ENCODE measurements at regions not wholly inside any gene's neighbourhood (a gene's known extent, or its start where the extent isn't known, plus 50 kb on each side); places are given as distances from the start of the nearest gene placed in this dataset.
"Not testable (repeated sequence)": the region's sequence is repeated elsewhere in the genome, so short reads cannot be mapped to it uniquely, and the experiment has no call there.

DNA sequence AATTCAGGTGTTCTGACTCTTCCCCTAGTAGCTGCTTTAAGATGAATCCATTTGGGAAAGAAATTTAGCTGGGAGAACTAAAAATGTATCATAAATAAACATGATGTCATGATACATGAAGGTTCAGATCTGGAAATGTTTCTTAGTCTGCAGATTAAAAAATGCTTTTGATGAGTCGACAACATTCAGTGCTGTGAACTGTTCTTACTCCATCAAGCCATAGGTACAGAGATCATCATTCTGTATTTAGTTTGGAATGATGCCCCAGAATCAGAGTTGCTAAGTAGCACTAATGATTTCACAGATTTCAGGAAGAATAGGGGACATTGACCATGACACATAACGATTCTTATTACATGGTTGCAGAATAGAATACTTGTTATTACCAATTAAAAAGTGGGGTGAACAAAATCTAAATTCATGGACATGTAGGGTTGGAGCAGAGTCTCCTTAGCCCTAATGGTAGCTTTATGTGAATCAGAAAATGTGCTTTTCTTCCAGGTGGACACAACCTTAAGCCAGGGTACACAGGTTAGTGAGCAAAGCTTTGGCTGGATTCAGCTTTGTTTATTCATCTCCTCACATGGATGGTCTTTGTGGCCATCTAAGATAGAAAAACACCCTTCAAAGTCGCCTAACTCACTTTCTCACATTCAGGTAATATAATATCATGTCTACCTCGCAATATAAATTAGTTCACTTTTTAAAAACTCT, 205.4 kb upstream of the SEL1L start:
- DNase-seq (ENCODE audit: low read depth) = no peak

DNA sequence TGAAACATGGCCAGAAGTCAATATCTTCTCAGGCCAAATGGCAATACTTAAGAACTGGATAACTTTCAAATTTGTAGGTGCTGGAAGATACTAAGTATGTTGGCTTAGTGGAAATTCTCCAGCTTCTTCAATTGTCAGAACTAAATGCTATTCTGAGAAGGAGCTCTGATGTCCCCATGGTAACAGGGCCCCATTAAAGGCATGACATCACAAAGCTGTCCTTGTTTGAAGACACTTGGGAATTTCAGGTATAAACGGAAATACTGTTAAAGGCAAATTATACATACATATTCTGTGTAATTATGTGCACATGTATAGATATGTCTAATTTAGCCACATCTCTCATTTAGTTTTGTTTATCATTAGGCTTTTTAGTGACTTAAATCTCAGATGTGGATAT, 210.0 kb upstream of the SEL1L start:
- no peak for DNase-seq (ENCODE audit: low read depth)

DNA sequence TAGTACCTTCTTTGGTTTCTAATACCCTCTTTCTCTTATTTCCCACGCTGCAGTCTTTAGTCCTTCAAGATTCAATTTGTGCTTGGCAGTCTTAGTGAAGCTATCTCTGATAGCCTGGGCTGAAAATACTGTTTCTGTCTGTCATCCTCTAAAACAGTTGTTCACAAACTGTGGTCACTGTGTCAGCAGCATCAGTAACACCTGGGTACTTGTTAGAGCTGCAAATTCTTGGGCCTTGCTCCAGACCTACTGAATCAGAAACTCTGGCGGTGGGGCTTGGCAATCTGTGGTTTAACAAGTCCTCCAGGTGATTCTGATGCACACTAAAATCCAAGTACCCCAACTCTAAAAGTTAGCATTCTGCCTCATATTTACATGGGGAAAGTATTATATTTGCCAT, 217.5 kb upstream of the SEL1L start:
- DNase-seq (ENCODE audit: low read depth) = no peak

DNA sequence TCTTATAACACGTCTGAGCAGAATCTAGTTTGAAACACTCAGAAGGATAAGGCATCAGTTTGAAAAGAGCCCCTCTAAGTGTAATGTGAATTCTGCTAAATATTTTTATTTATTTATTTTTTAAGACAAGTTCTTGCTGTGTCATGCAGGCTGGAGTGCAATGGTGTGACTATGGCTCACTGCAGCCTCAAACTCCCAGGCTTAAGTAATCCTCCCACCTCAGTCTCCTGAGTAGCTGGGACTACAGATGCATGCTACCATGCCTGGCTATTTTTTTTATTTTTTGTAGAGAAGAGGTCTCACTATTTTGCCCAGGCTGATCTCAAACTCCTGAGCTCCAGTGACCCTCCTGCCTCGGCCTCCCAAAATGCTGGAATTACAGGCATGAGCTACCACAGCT, 225.9 kb upstream of the SEL1L start:
- DNase-seq (ENCODE audit: low read depth) = no peak

DNA sequence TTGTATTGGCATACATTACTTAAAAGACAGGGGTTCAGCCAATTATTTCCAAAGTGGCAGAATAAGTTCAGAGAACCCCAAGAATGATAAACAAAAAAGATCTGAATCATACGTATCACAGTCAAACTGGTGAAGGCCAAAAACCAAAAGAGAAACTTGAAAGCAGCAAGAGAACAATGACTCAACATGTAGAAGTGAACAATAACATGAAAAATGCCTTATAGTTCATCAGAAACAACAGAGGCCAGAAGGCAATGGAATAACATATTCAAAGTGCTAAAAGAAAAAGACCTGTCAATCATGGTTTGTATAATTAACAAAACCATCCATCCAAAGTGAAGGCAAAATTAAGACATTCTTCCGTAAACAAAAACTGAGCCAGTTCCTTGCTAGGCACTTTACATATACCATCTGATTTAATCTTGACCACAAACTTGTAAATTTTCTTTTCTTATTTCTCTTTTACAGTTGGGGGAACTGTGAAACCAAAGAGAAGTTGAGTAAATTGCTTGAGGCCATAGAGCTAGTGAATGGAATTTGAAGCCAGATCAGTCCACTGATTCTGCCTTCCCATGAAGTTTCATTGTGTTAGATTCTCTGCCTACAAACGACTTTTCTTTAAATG, 232.1 kb upstream of the SEL1L start:
- no peak for DNase-seq (ENCODE audit: low read depth)

DNA sequence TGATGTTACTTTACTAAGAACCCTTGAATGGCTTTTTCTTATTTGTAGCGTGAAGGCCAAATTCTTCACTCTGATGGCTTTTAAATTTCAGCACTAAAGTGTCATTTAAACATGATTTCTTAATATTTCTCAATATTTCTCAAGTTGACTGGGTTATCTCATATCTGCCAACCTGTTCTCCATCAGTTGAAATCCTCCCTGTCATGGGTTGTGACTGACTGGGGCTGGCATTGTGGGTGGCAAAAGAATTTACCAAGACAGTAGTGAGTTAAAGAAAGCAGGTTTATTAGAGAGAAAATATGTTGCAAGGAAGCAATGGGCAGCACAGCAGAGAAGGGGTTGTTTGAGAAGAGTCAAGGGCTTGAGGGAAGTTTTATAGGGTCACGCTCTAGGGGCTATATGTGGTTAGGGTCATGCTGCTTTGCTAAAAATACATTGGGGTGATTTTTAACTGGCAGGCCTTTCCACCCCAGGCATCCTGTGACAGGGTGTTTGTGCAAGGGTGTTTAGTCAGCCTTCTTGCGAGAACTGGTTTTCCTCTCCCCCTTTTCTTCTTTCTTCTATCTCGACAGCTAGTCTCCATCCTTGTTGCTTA, 232.8 kb upstream of the SEL1L start:
- no peak for DNase-seq (ENCODE audit: low read depth)

DNA sequence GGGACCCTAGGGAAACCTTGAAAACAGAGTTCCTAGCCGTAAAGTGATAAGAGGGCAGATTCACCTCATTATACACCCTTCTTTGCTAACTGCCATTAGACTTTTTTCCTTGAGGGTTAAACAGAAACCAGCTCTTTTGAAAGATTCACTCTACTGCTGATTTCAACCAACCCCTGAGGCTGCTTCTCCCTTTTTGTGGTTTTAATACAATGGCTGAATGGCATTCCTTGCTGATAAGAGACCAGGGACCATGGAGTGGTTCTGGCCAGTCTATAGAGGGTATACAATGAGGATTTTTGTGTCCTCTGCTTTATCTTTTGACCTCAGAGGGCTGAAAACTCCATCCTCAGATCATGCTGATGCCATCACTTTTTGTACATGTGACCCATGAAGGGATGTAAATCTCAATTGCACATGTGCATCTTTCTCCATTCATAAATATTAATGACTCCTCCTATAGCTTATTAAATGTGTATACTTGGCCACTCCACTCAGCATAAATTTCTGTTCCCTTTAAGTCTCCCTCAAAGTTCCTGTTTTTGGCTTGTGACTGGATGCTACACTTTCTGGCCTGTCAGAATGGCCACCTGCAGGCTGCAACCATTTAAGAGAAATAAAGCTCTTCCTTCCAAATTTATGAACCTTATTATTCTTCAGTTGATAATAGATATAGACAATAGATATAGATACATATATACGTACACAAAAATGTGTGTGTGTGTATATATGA, 233.8 kb upstream of the SEL1L start:
- no peak for DNase-seq (ENCODE audit: low read depth)

DNA sequence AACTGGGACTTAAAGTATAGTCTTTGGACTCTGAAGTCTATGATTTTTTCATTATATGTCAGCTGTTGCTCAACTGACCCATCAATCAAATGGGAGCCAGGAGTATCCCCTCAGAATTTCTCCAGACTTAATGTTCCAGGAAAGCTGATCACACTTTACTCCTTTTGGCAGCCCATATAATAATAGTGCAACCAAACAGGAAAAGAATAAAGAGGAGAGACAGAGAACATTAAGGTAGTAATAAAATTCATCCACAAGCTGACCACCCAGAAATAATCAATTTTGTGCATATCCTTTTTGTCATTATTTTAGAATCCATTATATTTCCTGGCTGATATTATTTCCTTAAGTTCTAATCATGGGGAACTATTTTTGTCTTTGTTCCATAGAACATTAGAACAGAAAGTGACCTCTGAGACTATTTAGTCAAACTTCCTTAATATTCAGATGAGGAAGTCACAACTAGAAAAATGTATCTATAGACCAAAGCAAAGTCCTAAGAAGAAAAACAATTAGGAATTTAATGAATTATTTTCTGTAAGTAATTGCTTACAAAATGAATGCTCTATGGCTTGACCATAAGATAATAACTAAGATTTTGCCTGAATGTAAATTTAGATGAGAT, 238.1 kb upstream of the SEL1L start:
- no peak for DNase-seq (ENCODE audit: low read depth)

DNA sequence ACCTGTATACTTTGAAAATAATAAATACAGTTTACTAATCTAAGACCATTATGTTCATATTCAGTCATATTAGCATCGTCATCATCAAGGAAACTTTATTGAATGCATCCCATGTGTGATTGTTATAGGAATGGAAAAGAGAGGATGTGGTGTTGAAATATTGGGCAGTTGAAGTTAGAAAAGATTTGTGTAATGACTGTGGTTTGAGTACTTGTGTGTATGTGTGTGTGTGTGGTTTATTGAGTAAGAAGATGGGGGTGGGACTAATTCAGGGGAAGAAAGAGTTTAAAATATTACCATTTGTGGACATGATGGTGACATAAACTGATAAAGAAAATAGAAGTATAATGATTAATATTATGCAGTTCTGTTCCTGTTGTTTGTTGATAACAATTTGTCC, 238.7 kb upstream of the SEL1L start:
- DNase-seq (ENCODE audit: low read depth) = no peak

DNA sequence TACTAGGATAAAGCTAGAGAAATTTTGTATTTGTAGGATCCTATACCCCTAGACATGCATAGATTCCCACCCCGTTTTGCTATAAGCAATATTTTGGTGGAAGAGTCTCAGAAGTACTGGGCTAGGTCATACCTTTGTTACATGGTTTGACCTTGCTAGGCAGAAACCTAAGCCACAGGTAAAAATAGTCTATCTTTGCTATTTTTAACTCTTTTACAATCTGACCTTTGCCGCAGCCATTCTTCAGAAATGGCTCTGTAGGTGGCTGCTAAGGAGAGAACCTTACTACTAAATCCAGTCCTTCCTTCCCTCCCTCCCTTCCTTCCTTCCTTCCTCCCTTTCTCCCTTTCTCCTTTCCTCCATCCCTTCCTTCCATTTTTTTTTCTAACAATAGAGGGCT, 242.9 kb upstream of the SEL1L start:
- DNase-seq (ENCODE audit: low read depth) = no peak

DNA sequence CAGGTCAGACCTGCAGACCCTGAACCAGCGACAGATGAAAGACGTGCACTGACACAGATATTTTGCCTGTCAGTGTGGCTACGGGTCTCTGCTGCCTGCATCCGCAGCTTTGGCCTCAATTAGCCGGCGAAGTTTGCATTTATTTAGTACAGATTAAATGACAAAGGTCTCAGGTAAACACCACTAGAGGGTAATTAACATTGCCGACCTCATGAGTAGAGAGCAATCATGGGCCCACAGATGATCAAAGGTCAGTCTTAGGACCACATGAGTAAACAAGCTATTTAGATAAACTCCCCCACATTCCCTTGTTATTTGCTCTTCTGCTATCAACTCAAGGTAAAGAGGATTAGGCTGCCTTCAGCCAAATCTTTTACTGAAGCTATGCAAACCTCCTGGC, 248.1 kb upstream of the SEL1L start:
- not testable (repeated sequence) for DNase-seq (ENCODE audit: low read depth)

DNA sequence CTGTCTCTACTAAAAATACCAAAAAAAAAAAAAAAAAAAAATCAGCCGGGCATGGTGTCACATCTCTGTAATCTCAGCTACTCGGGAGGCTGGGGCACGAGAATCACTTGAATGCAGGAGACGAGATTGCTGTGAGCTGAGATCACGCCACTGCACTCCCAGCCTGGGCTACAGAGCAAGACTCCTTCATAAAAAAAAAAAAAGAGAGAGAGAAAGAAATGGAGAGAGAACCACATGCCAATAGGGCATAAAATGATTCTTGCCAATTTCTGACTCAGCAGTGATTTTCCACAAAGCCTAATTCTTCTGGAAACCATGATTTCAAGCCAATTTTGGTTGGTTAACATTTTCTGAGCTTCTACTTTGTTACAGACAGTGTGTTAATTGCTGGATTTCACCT, 250.4 kb upstream of the SEL1L start:
- no peak for DNase-seq (ENCODE audit: low read depth)

DNA sequence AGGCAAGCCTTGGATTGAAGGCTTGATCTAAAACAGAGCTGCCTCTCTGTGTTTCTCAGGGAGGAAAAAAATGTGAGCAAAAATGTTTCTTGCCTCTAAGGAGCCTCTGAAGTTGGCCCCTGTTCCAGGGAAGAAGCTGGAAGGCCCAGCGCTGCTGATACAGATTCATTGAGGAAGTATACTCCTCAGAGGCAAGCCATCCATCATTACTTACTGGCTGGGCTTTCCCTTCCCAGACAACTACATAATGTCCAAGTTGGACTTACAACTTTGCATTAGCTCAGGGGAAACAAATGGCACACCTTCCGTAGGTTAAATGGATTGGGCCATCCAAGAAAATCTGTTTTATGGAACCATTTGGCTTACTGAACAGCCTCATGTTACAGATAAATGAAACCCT, 263.7 kb upstream of the SEL1L start:
- DNase-seq (ENCODE audit: low read depth) = no peak

DNA sequence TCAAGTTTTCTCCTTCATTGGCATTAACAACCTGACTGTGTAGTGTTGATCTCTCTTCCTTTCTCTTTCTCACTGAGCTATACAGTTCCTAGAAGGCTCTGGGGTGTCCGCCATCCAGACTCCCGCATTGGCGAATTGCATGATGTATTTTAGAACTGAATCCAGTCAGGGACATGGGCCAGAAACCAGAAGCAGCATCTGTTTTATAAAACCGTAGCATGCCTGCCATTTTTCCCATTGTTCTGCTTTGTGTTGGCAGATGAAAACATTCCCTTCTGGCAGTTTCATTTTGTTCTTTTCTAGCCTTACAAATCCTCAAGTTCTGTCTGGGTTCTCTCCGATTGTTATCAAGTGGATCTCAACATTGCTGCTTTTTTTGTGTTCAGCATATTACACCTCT, 268.3 kb upstream of the SEL1L start:
- DNase-seq (ENCODE audit: low read depth) = no peak

DNA sequence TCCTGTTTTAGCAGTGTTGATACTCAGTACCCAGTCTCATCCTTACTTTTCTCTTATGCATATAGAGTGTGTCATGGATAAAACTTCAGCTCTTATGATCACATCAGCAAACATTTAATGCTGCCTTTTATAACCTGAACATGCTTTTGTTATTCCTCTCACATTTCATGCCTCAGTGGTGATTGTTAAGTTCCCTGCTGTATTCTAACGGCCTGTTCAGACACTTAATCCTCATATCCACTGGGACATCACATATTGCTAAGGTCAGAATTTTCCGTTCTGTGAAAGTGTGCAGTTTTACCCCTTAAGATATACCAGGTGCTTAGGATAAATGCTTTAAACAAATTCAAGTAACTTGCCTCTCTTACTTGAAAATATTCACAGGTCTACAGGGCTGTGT, 268.7 kb upstream of the SEL1L start:
- DNase-seq (ENCODE audit: low read depth) = no peak

DNA sequence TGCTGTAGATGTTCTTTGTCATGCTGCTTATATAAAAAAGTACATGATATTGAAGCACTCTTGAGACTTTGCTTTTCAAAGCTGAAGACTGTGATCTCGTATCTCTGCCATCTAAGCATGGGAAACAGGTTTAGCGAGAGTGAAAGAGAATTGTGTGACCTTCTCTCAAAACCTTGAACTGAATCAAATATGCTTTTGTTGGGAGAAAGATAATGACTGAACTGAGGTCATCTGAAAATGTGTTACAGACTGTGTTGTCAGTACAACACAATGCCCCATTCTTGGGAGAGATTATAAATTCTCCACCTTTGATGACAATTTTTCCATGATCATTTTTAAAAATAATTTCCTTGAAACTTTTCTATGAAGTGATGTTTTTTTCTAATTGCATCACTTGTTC, 272.1 kb upstream of the SEL1L start:
- no peak for DNase-seq (ENCODE audit: low read depth)

DNA sequence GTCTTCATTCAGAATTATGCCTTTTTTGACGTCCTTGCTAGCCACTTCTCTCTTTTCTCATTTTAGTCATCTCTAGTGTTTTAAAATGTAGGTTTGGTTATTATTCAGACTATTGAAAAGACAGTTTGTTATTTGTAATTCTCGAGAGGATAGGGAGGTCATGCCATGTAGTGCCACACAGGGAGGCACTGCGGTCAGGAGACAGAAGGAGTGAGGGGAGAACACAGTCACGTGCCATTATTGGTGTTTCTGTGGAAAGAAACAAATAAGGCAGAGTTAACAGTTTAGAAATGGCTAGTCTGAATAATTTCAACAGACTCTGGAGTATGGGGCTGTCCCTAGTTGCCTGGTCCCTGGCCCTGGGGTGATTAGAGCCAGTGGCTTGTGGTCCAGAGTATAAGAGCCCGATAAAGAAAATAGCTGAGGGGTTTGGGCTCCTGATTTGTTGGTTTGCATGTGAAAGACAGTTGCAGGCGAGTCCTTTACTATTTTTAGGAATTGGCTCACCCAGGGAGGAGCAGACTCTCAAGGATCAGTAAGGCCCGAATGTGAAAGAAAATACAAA, 278.1 kb upstream of the SEL1L start:
- no peak for DNase-seq (ENCODE audit: low read depth)

DNA sequence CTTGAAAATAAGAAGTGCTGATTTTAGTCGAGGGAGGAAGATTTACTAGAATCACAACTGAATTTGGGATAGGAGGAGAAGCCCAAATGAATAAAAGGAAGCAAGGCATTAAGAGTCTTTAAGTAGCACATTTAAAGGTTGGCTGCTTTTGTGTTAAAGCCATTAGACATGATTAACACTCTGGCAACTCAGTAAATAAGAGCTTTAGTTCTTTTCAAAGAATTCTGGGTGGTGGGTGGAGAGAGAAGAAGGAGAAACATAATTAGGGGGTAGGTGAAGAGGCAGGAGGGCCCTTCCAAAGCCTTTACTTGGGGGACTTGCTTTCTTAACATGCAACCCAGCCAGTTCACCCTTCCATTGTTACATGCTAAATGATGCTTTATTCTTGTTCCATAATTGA, 284.6 kb upstream of the SEL1L start:
- DNase-seq (ENCODE audit: low read depth) = no peak

DNA sequence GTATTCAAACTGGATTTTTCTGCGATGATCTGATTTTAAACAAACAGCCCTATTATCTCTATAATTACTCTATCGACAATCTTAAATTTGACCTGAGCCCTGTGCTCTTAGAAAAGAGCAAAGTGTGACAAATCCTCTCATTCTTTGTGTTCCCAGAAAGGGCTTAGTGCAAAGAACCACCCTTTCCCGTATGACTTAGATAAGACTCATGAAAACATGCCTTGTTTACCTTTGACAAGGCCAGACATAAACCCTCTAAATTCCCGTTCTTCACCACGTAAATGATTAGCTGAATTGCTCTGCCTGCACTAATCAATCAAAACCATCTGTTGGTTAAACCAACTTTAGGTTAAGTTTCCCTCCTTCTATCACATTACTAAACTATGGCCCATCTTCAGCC, 285.7 kb upstream of the SEL1L start:
- DNase-seq (ENCODE audit: low read depth) = no peak

DNA sequence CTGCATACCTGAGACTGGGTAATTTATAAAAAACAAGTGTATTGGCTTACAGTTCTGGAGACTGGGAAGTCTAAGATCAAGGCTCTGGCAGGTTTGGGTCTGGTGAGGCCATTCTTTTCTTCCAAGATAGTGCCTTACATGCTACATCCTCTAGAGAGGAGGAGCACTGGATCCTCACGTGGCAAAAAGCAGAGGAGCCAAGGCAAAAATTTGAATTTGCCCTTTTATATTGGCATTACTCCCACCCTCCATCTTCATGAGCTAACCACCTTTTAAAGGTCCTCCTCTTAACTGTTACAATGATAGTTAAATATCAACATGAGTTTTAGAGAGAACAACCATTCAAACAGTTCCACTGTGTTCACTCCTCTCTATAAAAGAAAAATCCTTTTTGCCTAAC, 286.3 kb upstream of the SEL1L start:
- no peak for DNase-seq (ENCODE audit: low read depth)

DNA sequence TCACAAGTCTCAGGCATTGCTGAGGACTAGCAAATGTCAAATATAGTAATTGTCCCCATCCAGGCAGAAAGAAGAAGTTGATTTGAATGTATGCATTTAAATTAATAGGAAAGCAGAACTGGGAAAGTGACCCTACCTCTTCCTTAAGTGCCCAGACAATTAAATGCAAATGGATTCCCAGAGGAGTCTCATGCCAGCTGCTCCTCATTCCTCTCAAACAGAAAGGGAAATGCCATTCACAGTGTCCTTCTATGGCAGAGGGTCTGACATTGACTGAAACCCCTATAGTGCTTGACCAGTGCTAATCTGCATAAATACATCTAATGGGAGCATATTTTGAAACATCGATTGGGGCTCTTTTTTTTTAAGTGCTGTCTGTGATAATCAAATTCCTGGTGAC, 292.4 kb upstream of the SEL1L start:
- no peak for DNase-seq (ENCODE audit: low read depth)

DNA sequence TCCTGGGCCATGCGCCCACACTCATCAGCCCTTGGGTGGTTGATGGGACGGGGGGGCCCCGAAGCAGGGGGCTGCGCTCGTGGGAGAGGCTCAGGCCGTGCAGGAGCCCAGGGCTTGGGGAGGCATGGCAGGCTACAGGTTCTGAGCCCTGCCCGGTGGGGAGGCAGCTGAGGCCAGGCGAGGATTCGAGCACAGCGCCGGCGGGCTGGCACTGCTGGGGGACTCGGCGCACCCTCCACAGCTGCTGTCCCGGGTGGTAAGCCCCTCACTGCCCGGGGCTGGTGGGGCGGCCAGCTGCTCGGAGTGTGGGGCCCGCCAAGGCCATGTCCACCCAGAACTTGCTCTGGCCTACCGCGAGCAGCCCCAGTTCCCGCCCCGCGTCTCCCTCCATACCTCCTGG, 295.8 kb upstream of the SEL1L start:
- no peak for DNase-seq (ENCODE audit: low read depth)

All from myocyte (in vitro differentiated cells).